GM12878 (cell line): ENCODE measurements at regions not wholly inside any gene's neighbourhood (a gene's known extent, or its start where the extent isn't known, plus 50 kb on each side); places are given as distances from the start of the nearest gene placed in this dataset.

Experiments used
- ATAC-seq: fragments of 200-7000 bp; cut with Tn5 transposase; 3 replicates; pipeline ENCODE4 v1.9.1; 2020; ENCODE audit warnings: mild to moderate bottlenecking, moderate library complexity
- BruUV-seq: library from RNA; stranded (reverse); fragments of 400-500 nt; replicated peaks from 2 replicates; lab custom pipeline; 2021; lab: Mats Ljungman, UMichigan
- CTCF ChIA-PET: fragments of 300-600 bp; sonication (Branson Sonifier 250); formaldehyde crosslinking; extraction: SDS; loops from one replicate; lab custom pipeline; 2021; ENCODE audit warnings: inconsistent platforms; lab: Yijun Ruan, JAX
- POLR2A ChIA-PET: fragments of 350-600 bp; formaldehyde crosslinking; extraction: SDS; loops from one replicate; lab custom pipeline; 2021; ENCODE audit warnings: inconsistent platforms; lab: Charles Lee
- RAD21 ChIA-PET: fragments of 300-600 bp; sonication (Branson Sonifier 250); formaldehyde crosslinking; loops from one replicate; lab custom pipeline; 2023; ENCODE audit warnings: antibody characterized with exemption; ENCODE audit not compliant: unreplicated experiment; lab: Charles Lee
- SMC1A ChIA-PET: fragments of 300-600 bp; sonication (Branson Sonifier 250); formaldehyde crosslinking; loops from one replicate; lab custom pipeline; 2023; ENCODE audit not compliant: unreplicated experiment, uncharacterized antibody; lab: Charles Lee
- DNase-seq: peaks from one replicate; pipeline ENCODE4 v3.0.0-alpha.2; 2011; ENCODE audit warnings: low read depth, low spot score
- FAIRE-seq: peaks from 3 replicates; lab custom pipeline; 2011; peaks lifted over from hg19 to GRCh38; lab: Jason Lieb, UNC
- H2AFZ ChIP-seq: 2 replicates; pipeline ENCODE4 v1.6.0; 2011; ENCODE audit warnings: low read depth, low read length, control low read depth; ENCODE audit not compliant: control insufficient read depth
- H3K27ac ChIP-seq: 2 replicates; pipeline ENCODE4 v1.5.1; 2011; ENCODE audit warnings: control low read depth; ENCODE audit not compliant: control insufficient read depth, insufficient read depth
- H3K27me3 ChIP-seq, 2 experiments: replicated peaks in 1 of 2; 2 replicates each; pipeline versions ENCODE4 v1.6.0 to v1.6.1; 2011; ENCODE audit warnings: low read length in 1 of 2; ENCODE audit not compliant: control insufficient read depth in 2 of 2, insufficient read depth in 2 of 2
- H3K36me3 ChIP-seq, 2 experiments: 2 replicates each; pipeline ENCODE4 v1.5.1; 2011; ENCODE audit warnings: low read length in 1 of 2; ENCODE audit not compliant: control insufficient read depth in 2 of 2, insufficient read depth in 2 of 2
- H3K4me1 ChIP-seq: 2 replicates; pipeline ENCODE4 v1.6.1; 2011; ENCODE audit warnings: mild to moderate bottlenecking, low read length, moderate library complexity, mixed read lengths; ENCODE audit not compliant: control insufficient read depth, insufficient read depth
- H3K4me2 ChIP-seq: 2 replicates; pipeline ENCODE4 v1.6.0; 2011; ENCODE audit warnings: control low read depth; ENCODE audit not compliant: control insufficient read depth, insufficient read depth
- H3K4me3 ChIP-seq: fragments of 200-600 bp; sonication (generic); 2 replicates; pipeline ENCODE4 v1.5.1; 2016
- H3K79me2 ChIP-seq: 2 replicates; pipeline ENCODE4 v1.6.0; 2011; ENCODE audit warnings: low read length; ENCODE audit not compliant: control insufficient read depth, insufficient read depth
- H3K9ac ChIP-seq: 2 replicates; pipeline ENCODE4 v1.8.0; 2011; ENCODE audit warnings: low read length, control low read depth, mixed read lengths; ENCODE audit not compliant: control insufficient read depth, insufficient read depth
- H3K9me3 ChIP-seq: replicated peaks from 3 replicates; pipeline ENCODE4 v1.5.1; 2011; ENCODE audit warnings: mild to moderate bottlenecking, low read length; ENCODE audit not compliant: control insufficient read depth, insufficient read depth
- H4K20me1 ChIP-seq: 2 replicates; pipeline ENCODE4 v1.6.0; 2011; ENCODE audit not compliant: control insufficient read depth, insufficient read depth
- ATF2 ChIP-seq: IDR thresholded peaks from 2 replicates; pipeline ENCODE4 v1.6.1; 2012; ENCODE audit warnings: low read length, inconsistent platforms
- ATF7 ChIP-seq: fragments of 450-650 bp; IDR thresholded peaks from 2 replicates; pipeline ENCODE4 v1.6.1; 2016; ENCODE audit warnings: low read depth, mild to moderate bottlenecking
- ETV6 ChIP-seq, 2 experiments: fragments of 450-650 bp in 1 of 2; IDR thresholded peaks in 1 of 2; conservative IDR thresholded peaks in 1 of 2; 2 replicates each; pipeline ENCODE4 v1.6.1; 2014; ENCODE audit warnings: antibody characterized with exemption in 1 of 2, borderline replicate concordance in 1 of 2, low read depth in 1 of 2, mild to moderate bottlenecking in 1 of 2, moderate library complexity in 1 of 2
- FOXM1 ChIP-seq: IDR thresholded peaks from 2 replicates; pipeline ENCODE4 v1.6.1; 2012; ENCODE audit warnings: low read depth, mild to moderate bottlenecking, inconsistent platforms, low read length, moderate library complexity
- GABPA ChIP-seq: IDR thresholded peaks from 2 replicates; pipeline ENCODE4 v1.6.1; 2014; ENCODE audit warnings: antibody characterized with exemption, low read depth, mild to moderate bottlenecking, inconsistent platforms
- HDAC6 ChIP-seq: fragments of 200-600 bp; sonication (generic); IDR thresholded peaks from one replicate; pipeline ENCODE4 v1.8.0; 2017; ENCODE audit warnings: antibody characterized with exemption; ENCODE audit not compliant: unreplicated experiment
- IRF4 ChIP-seq: IDR thresholded peaks from 2 replicates; pipeline ENCODE4 v1.6.1; 2011; ENCODE audit warnings: low read depth, low read length
- MYB ChIP-seq: fragments of 150-350 bp; IDR thresholded peaks from 2 replicates; pipeline ENCODE4 v1.6.1; 2014; ENCODE audit warnings: mild to moderate bottlenecking, low read depth, low read length, borderline replicate concordance
- NRF1 ChIP-seq: conservative IDR thresholded peaks from 2 replicates; pipeline ENCODE4 v1.6.1; 2011; ENCODE audit warnings: mild to moderate bottlenecking, low read depth, low read length, improper control_type of control experiment
- PAX5 ChIP-seq: IDR thresholded peaks from 2 replicates; pipeline ENCODE4 v1.6.1; 2011; ENCODE audit warnings: low read depth, low read length, borderline replicate concordance
- PKNOX1 ChIP-seq: fragments of 450-650 bp; IDR thresholded peaks from 2 replicates; pipeline ENCODE4 v1.6.1; 2016; ENCODE audit warnings: mild to moderate bottlenecking
- POLR2A ChIP-seq: IDR thresholded peaks from 2 replicates; pipeline ENCODE4 v1.6.1; 2011; ENCODE audit warnings: low read depth, mild to moderate bottlenecking, low read length
- POLR2AphosphoS5 ChIP-seq: IDR thresholded peaks from 2 replicates; pipeline ENCODE4 v1.6.1; 2011; ENCODE audit warnings: mild to moderate bottlenecking, low read length, inconsistent platforms
- RAD21 ChIP-seq: IDR thresholded peaks from 2 replicates; pipeline ENCODE4 v1.6.1; 2011; ENCODE audit warnings: mild to moderate bottlenecking, low read depth, low read length, moderate library complexity; ENCODE audit not compliant: insufficient read depth
- RUNX3 ChIP-seq: IDR thresholded peaks from 2 replicates; pipeline ENCODE4 v1.6.1; 2012; ENCODE audit warnings: low read length, inconsistent platforms
- SUPT20H ChIP-seq: IDR thresholded peaks from 2 replicates; pipeline ENCODE4 v1.6.1; 2011; ENCODE audit warnings: low read depth, mild to moderate bottlenecking, low read length, moderate library complexity, borderline replicate concordance; ENCODE audit not compliant: control insufficient read depth
- TBL1XR1 ChIP-seq: IDR thresholded peaks from 2 replicates; pipeline ENCODE4 v1.6.1; 2012; ENCODE audit warnings: low read depth, low read length, improper control_type of control experiment
- WGBS: methylation state at CpG from one replicate; pipeline ENCODE4 v1.1.6; 2016; ENCODE audit warnings: low lambda C conversion rate; ENCODE audit not compliant: insufficient replicate concordance, insufficient coverage; ENCODE audit errors: missing lambda C conversion rate; 5-methylcytosine and 5-hydroxymethylcytosine counted together
- in situ Hi-C: fragments of 300-500 bp; cut with MboI; formaldehyde crosslinking; loops from 9 replicates; pipeline ENCODE4 v1.14.3; 2018; ENCODE audit warnings: mixed read lengths
- intact Hi-C: fragments of 100-400 bp; cut with micrococcal nuclease; formaldehyde crosslinking; loops from one replicate; pipeline ENCODE4 v1.14.2; 2022; ENCODE audit not compliant: unreplicated experiment
- TF ChIP-seq, protein P1 (sequence below): IDR thresholded peaks from 2 replicates; pipeline ENCODE4 v1.6.1; 2011; ENCODE audit warnings: borderline replicate concordance, low read depth, mild to moderate bottlenecking, moderate library complexity, low read length; ENCODE audit not compliant: insufficient read depth, poor library complexity, severe bottlenecking

DNA sequence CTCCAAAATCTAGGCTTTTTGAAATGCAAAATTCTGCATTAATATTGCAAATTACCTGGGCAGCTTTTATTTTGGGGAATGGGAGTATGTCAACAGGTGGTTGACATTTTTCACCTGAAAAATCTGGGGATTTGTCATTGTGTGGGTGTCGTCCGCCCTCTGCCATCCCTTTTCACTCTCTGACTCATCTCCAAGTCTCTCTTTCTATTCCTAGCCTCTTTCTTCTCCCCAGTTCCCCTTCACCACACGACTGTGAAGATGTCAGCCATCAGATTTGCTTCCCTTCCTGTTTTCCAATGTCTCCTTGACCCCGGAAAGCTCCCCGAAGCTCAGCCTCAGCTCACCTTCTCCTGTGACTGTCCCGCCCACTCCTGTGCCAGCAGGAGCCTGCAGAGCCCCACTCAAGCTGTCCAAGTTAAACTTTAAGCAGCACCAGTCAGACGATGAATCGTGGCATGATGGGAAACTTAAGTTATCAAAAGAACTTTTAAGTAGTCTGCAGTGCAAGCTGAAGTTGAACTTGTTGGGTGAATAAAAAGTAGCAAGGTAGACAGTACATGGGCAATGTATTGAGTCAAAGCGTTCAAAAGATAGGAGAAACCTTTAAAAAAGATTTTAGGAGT, 590.2 kb downstream of the VRK1 start:
- H3K9ac ChIP-seq, result no peak overlapping the region
- FAIRE-seq (no peak), ATAC-seq (peak; percentile 34), DNase-seq (no peak)
- H3K27me3 ChIP-seq, result no peaks in the 10 kb centered on the region
- H3K27ac ChIP-seq, result no peak overlapping the region; the same call in 1 of the 2 replicates
- peaks cover 22% of the 10 kb centered on the region for H3K4me1 ChIP-seq
- no peak overlapping the region for H2AFZ ChIP-seq
- 17% methylated on average over 9 of the region's 9 CpGs for WGBS
- peak overlapping the region; percentile 0; the same call in 1 of the 2 replicates for H3K4me2 ChIP-seq
- no peaks in the 10 kb centered on the region for H3K36me3 ChIP-seq
- H3K79me2 ChIP-seq, result no peaks in the 10 kb centered on the region
- BruUV-seq, result no TSS peak
- H3K4me3 ChIP-seq, result no peak overlapping the region
- intact Hi-C loops, result loop anchor here (10.0 kb wide), 2 partner anchors 157 to 213 kb away; no protein-coding TSS in a partner anchor
- no peaks in the 10 kb centered on the region for H4K20me1 ChIP-seq
- in situ Hi-C loops, result no loop called here
- ChIA-PET POLR2A (interaction anchor here (0.8 to 3.0 kb wide), 10 partner anchors 8 to 81 kb away, joined by 3 to 15 read pairs (median 6); no protein-coding TSS in a partner anchor), RAD21 (interaction anchor here (0.8 to 14.3 kb wide), 11 partner anchors 10 to 84 kb away, joined by 3 to 214 read pairs (median 4); no protein-coding TSS in a partner anchor), SMC1A (interaction anchor here (0.6 to 12.1 kb wide), 26 partner anchors 8 to 203 kb away, joined by 3 to 115 read pairs (median 5); no protein-coding TSS in a partner anchor), CTCF (interaction anchor here (0.8 to 1.7 kb wide), 12 partner anchors 9 to 87 kb away, joined by 3 to 7 read pairs (median 3); no protein-coding TSS in a partner anchor)
- H3K9me3 ChIP-seq, result no peaks in the 10 kb centered on the region; the same call in 2 of the 3 replicates
- TF ChIP-seq IRF4 (peak; percentile 53; the same call in 1 of the 2 replicates), ETV6 (conservative IDR thresholded peaks at IDR 0.05 in 1 of 2, IDR thresholded peaks at IDR 0.05 in 1 of 2; ENCODE audit: borderline replicate concordance in 1 of 2, low read depth in 1 of 2) (0 out of 4 replicates have a peak, but pooled peaks of 1 of the 2 experiments have one; percentile 49), GABPA (no peak), RAD21 (no peak), PKNOX1 (no peak), POLR2AphosphoS5 (no peak), MYB (no peak), ATF2 (no peak), SUPT20H (no peak), HDAC6 (no peak), TBL1XR1 (no peak), FOXM1 (peak; percentile 85; the same call in 1 of the 2 replicates), PAX5 (no peak; the same call in 1 of the 2 replicates), NRF1 (no peak), ATF7 (peak; percentile 29; the same call in 1 of the 2 replicates), RUNX3 (peak; percentile 60), POLR2A (no peak)
- TF ChIP-seq, protein P1, sequence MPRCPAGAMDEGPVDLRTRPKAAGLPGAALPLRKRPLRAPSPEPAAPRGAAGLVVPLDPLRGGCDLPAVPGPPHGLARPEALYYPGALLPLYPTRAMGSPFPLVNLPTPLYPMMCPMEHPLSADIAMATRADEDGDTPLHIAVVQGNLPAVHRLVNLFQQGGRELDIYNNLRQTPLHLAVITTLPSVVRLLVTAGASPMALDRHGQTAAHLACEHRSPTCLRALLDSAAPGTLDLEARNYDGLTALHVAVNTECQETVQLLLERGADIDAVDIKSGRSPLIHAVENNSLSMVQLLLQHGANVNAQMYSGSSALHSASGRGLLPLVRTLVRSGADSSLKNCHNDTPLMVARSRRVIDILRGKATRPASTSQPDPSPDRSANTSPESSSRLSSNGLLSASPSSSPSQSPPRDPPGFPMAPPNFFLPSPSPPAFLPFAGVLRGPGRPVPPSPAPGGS, result no peak
